MM.1S (cell line): ENCODE measurements at regions not wholly inside any gene's neighbourhood (a gene's known extent, or its start where the extent isn't known, plus 50 kb on each side); places are given as distances from the start of the nearest gene placed in this dataset.

ENCODE experiments used
- DNase-seq: peaks from one replicate; pipeline ENCODE4 v3.0.0-alpha.2; 2015
- H2AFZ ChIP-seq: fragments of 300-600 bp; sonication (generic); 2 replicates; pipeline ENCODE4 v1.6.0; 2016; ENCODE audit warnings: antibody characterized with exemption, low read length
- H3F3A ChIP-seq: fragments of 300-600 bp; sonication (generic); 2 replicates; pipeline ENCODE4 v1.6.1; 2016; ENCODE audit warnings: mild to moderate bottlenecking, antibody characterized with exemption, low read length, moderate library complexity, mixed read lengths; ENCODE audit not compliant: insufficient read depth
- H3K27ac ChIP-seq: fragments of 300-600 bp; sonication (generic); 2 replicates; pipeline ENCODE4 v1.5.1; 2016; ENCODE audit warnings: mild to moderate bottlenecking, low read length
- H3K27me3 ChIP-seq: fragments of 300-600 bp; sonication (generic); replicated peaks from 2 replicates; pipeline ENCODE4 v1.6.0; 2016; ENCODE audit warnings: low read length; ENCODE audit not compliant: insufficient read depth
- H3K36me3 ChIP-seq: fragments of 300-600 bp; sonication (generic); replicated peaks from 2 replicates; pipeline ENCODE4 v1.6.1; 2016; ENCODE audit warnings: mild to moderate bottlenecking, low read length, mixed read lengths; ENCODE audit not compliant: insufficient read depth
- H3K4me1 ChIP-seq: fragments of 300-600 bp; sonication (generic); 2 replicates; pipeline ENCODE4 v1.6.1; 2016; ENCODE audit warnings: low read length, mixed read lengths
- H3K4me2 ChIP-seq: fragments of 300-600 bp; sonication (generic); 2 replicates; pipeline ENCODE4 v1.6.0; 2016; ENCODE audit warnings: low read depth, low read length
- H3K4me3 ChIP-seq: fragments of 300-600 bp; sonication (generic); 2 replicates; pipeline ENCODE4 v1.5.1; 2016; ENCODE audit warnings: low read length, mixed read lengths
- H3K79me2 ChIP-seq: fragments of 300-600 bp; sonication (generic); 2 replicates; pipeline ENCODE4 v1.6.1; 2016; ENCODE audit warnings: mixed run types, low read length, mixed read lengths
- H3K9ac ChIP-seq: fragments of 300-600 bp; sonication (generic); 2 replicates; pipeline ENCODE4 v1.6.1; 2016; ENCODE audit warnings: low read length, mixed read lengths
- H3K9me2 ChIP-seq: fragments of 300-600 bp; sonication (generic); replicated peaks from 2 replicates; pipeline ENCODE4 v1.6.1; 2016; ENCODE audit warnings: mild to moderate bottlenecking, low read length, mixed read lengths; ENCODE audit not compliant: insufficient read depth
- H3K9me3 ChIP-seq: fragments of 300-600 bp; sonication (generic); replicated peaks from 2 replicates; pipeline ENCODE4 v1.6.1; 2016; ENCODE audit warnings: mild to moderate bottlenecking, low read length, mixed read lengths; ENCODE audit not compliant: insufficient read depth
- H4K20me1 ChIP-seq: fragments of 300-600 bp; sonication (generic); 2 replicates; pipeline ENCODE4 v1.6.1; 2016; ENCODE audit warnings: mild to moderate bottlenecking, low read length, moderate library complexity, mixed read lengths; ENCODE audit not compliant: insufficient read depth
- CTCF ChIP-seq: fragments of 300-600 bp; sonication (generic); IDR thresholded peaks from 2 replicates; pipeline ENCODE4 v1.5.1; 2016; ENCODE audit warnings: antibody characterized with exemption, low read length, mixed read lengths
- EZH2 ChIP-seq: fragments of 300-600 bp; sonication (generic); optimal IDR thresholded peaks from 2 replicates; pipeline ENCODE3; 2017; ENCODE audit warnings: low read depth, mild to moderate bottlenecking, antibody characterized with exemption, low read length, mixed read lengths
- EZH2phosphoT487 ChIP-seq: fragments of 300-600 bp; sonication (generic); IDR thresholded peaks from 2 replicates; pipeline ENCODE4 v1.6.1; 2018; ENCODE audit warnings: antibody characterized with exemption, low read length

- H3K79me2 ChIP-seq, result no peaks in the 10 kb centered on the region
- no peak overlapping the region for H2AFZ ChIP-seq
- H3F3A ChIP-seq, result no peaks in the 10 kb centered on the region
- TF ChIP-seq EZH2 (no peak), CTCF (no peak)
- no peak overlapping the region for H3K4me3 ChIP-seq
- H3K9me2 ChIP-seq, result no peaks in the 10 kb centered on the region
- DNase-seq, result no peak
- H4K20me1 ChIP-seq, result no peaks in the 10 kb centered on the region
- no peaks in the 10 kb centered on the region for H3K4me1 ChIP-seq
- no peaks in the 10 kb centered on the region for H3K36me3 ChIP-seq
- H3K27ac ChIP-seq, result no peak overlapping the region
- no peaks in the 10 kb centered on the region for H3K9me3 ChIP-seq
- H3K9ac ChIP-seq, result no peak overlapping the region
- H3K4me2 ChIP-seq, result no peak overlapping the region
- no peaks in the 10 kb centered on the region for H3K27me3 ChIP-seq
These were observed 394.1 kb downstream of the NEBL start for GRCh38 chr10:20502903-20503585.

GRCh38 chr10:20494474-20494873, 402.6 kb downstream of the NEBL start:
- no peak overlapping the region for H3K27ac ChIP-seq
- H3K27me3 ChIP-seq, result no peaks in the 10 kb centered on the region
- no peaks in the 10 kb centered on the region for H3F3A ChIP-seq
- H3K4me1 ChIP-seq, result no peaks in the 10 kb centered on the region
- no peaks in the 10 kb centered on the region for H4K20me1 ChIP-seq
- DNase-seq, result no peak
- no peak overlapping the region for H3K4me2 ChIP-seq
- no peak overlapping the region for H2AFZ ChIP-seq
- no peaks in the 10 kb centered on the region for H3K9me3 ChIP-seq
- H3K9ac ChIP-seq, result no peak overlapping the region
- H3K4me3 ChIP-seq, result no peak overlapping the region
- no peaks in the 10 kb centered on the region for H3K36me3 ChIP-seq
- no peaks in the 10 kb centered on the region for H3K79me2 ChIP-seq
- TF ChIP-seq CTCF (no peak), EZH2 (no peak), EZH2phosphoT487 (no peak)
- no peaks in the 10 kb centered on the region for H3K9me2 ChIP-seq

- DNase-seq, result no peak
- H3K36me3 ChIP-seq, result no peaks in the 10 kb centered on the region
- no peak overlapping the region for H3K9ac ChIP-seq
- H3K4me1 ChIP-seq, result no peaks in the 10 kb centered on the region
- no peaks in the 10 kb centered on the region for H3K27me3 ChIP-seq
- no peak overlapping the region for H2AFZ ChIP-seq
- no peak overlapping the region for H3K27ac ChIP-seq
- TF ChIP-seq EZH2phosphoT487 (no peak), EZH2 (no peak), CTCF (no peak)
- H3F3A ChIP-seq, result no peaks in the 10 kb centered on the region
- no peak overlapping the region for H3K4me3 ChIP-seq
- H3K9me2 ChIP-seq, result no peaks in the 10 kb centered on the region
- no peaks in the 10 kb centered on the region for H4K20me1 ChIP-seq
- H3K79me2 ChIP-seq, result no peaks in the 10 kb centered on the region
- no peaks in the 10 kb centered on the region for H3K9me3 ChIP-seq
- no peak overlapping the region for H3K4me2 ChIP-seq
These were observed 404.7 kb downstream of the NEBL start for GRCh38 chr10:20492447-20492846.
